ENCODE measurements at regions not wholly inside any gene's neighbourhood (a gene's known extent, or its start where the extent isn't known, plus 50 kb on each side); places are given as distances from the start of the nearest gene placed in this dataset.

DNA sequence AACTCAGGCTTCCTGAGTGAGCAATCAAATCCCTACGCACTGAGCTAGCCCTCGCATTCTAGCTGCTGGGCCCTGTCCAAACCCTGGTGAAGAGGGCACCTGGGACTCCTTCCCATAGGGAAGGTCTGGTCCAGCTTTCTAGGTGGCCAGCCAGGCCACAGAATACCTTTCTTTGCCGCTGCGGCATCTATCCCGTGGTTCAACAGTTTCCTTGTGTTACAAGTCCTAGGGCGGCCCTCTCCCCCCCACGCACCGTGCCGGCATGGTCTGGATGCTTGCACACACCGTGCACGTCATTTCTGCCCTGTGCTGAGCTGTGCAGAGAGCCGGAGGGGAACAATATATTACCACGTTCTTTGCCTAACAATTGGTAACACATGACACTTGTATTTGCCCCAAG, 164.6 kb upstream of the TSHZ3 start:
- TF ChIP-seq, protein P1, sequence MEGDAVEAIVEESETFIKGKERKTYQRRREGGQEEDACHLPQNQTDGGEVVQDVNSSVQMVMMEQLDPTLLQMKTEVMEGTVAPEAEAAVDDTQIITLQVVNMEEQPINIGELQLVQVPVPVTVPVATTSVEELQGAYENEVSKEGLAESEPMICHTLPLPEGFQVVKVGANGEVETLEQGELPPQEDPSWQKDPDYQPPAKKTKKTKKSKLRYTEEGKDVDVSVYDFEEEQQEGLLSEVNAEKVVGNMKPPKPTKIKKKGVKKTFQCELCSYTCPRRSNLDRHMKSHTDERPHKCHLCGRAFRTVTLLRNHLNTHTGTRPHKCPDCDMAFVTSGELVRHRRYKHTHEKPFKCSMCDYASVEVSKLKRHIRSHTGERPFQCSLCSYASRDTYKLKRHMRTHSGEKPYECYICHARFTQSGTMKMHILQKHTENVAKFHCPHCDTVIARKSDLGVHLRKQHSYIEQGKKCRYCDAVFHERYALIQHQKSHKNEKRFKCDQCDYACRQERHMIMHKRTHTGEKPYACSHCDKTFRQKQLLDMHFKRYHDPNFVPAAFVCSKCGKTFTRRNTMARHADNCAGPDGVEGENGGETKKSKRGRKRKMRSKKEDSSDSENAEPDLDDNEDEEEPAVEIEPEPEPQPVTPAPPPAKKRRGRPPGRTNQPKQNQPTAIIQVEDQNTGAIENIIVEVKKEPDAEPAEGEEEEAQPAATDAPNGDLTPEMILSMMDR (IDR thresholded peaks at IDR 0.05) = no peak
- DNase-seq = no peak
- no peaks in the 10 kb centered on the region for H3K4me1 ChIP-seq
- H3K27ac ChIP-seq = no peak overlapping the region
- no peaks in the 10 kb centered on the region for H3K27me3 ChIP-seq (ENCODE audit: low read depth)
- intact Hi-C loops (cut with DNase I) = no loop called here
- H3K9me3 ChIP-seq = no peaks in the 10 kb centered on the region
- H3K36me3 ChIP-seq = no peaks in the 10 kb centered on the region
- H3K4me3 ChIP-seq = no peak overlapping the region
- no peak for ATAC-seq

DNA sequence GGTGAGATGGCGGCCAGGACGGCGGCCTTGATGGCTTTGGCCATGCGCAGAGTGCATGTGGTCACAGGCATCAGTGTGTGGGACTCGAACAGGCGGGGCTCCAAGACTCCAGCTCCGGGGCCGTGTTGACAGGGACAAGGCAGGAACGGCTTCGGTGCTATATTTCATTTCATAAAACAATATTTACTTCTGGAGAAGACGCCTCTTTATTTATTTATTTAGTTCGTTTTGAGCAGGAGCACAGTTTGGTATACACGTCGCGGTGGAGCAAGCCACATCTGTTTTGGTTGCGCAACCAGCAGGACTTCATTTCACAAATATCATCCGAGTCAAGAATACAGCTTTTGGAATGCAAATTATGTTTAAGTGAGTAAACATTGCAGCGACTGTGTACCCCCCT, 166.7 kb upstream of the TSHZ3 start:
- H3K4me1 ChIP-seq = no peaks in the 10 kb centered on the region
- H3K4me3 ChIP-seq = no peak overlapping the region
- no peak overlapping the region for H3K27ac ChIP-seq
- TF ChIP-seq, protein P1 (IDR thresholded peaks at IDR 0.05) = no peak
- no peaks in the 10 kb centered on the region for H3K27me3 ChIP-seq (ENCODE audit: low read depth)
- no peaks in the 10 kb centered on the region for H3K36me3 ChIP-seq
- ATAC-seq (no peak), DNase-seq (no peak)
- no peaks in the 10 kb centered on the region for H3K9me3 ChIP-seq
- intact Hi-C loops (cut with DNase I) = no loop called here

DNA sequence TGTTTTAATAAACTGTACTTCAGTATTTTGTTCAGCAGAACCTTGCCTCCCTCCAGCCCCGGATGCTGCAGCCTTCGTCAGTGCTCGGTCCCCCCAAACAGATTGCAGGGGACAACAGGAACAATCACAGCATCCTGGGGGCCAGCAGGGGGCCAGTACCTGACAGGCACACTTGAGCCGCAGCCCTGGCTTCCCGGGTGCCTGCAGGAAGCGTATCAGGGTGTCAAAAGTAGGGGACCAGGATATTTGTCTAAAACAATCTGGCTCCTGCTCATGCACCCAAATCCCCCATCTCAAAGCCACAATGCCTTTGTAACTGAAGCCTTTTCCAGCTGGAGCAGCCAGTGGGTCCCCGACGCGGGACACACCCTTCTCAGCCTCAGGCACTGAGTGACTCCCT, 167.5 kb upstream of the TSHZ3 start:
- DNase-seq = no peak
- no peak overlapping the region for H3K4me3 ChIP-seq
- no peak overlapping the region for H3K27ac ChIP-seq
- TF ChIP-seq, protein P1 (IDR thresholded peaks at IDR 0.05) = no peak
- H3K36me3 ChIP-seq = no peaks in the 10 kb centered on the region
- H3K4me1 ChIP-seq = no peaks in the 10 kb centered on the region
- no peaks in the 10 kb centered on the region for H3K9me3 ChIP-seq
- no peaks in the 10 kb centered on the region for H3K27me3 ChIP-seq (ENCODE audit: low read depth)
- ATAC-seq = no peak
- intact Hi-C loops (cut with DNase I) = no loop called here

DNA sequence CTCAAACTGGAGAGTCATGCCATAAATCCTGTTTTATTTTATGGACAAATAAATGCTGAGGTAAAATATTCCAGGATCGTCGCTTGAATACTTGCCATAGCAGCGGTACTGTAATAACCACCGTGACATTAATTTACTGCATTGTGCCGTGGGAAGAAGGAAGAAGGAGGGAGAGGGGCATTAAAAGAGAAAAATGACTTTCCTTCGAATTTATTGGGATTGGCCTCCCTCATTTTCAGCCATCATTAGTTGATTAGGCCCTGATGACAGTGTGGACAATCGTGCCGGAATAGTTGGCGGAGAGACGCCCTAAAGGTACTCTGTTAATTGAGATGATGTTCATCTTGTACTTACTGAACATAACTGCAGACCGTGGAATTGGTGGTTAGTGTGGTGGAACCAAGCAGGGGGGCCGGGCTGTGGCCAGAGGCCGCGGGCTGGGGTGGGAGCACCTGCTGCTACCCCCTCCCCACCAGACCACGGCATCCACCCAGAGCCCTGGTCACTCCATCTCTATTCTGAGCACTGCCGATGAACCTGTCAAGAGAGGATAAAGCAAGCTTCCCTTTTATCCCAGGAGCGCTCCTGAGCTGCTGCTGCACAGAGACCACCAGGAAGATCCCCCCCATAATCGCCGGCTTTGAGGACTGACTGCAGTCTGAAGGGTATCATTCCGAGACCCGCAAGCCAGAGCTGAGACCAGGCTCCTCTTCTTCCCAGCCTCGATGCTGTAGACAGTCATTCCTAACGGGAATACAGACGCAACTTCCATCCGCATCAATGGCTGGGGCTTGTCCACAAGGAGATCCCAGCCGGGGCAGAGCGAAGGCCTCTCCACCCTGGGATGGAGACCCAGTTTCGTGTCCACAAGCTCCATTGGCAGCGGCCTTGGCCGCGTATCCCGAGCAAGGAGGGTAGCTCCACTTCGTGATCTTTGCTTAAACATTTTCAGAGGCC, 168.3 kb upstream of the TSHZ3 start:
- Histone ChIP-seq H3K36me3 (no peaks in the 10 kb centered on the region), H3K4me1 (no peaks in the 10 kb centered on the region), H3K27ac (no peak overlapping the region), H3K4me3 (no peak overlapping the region), H3K9me3 (no peaks in the 10 kb centered on the region), H3K27me3 (ENCODE audit: low read depth) (no peaks in the 10 kb centered on the region)
- TF ChIP-seq, protein P1 (IDR thresholded peaks at IDR 0.05) = no peak
- DNase-seq (no peak), ATAC-seq (peak in 1 of 2 donors; percentile 11)
- intact Hi-C loops (cut with DNase I) = no loop called here

DNA sequence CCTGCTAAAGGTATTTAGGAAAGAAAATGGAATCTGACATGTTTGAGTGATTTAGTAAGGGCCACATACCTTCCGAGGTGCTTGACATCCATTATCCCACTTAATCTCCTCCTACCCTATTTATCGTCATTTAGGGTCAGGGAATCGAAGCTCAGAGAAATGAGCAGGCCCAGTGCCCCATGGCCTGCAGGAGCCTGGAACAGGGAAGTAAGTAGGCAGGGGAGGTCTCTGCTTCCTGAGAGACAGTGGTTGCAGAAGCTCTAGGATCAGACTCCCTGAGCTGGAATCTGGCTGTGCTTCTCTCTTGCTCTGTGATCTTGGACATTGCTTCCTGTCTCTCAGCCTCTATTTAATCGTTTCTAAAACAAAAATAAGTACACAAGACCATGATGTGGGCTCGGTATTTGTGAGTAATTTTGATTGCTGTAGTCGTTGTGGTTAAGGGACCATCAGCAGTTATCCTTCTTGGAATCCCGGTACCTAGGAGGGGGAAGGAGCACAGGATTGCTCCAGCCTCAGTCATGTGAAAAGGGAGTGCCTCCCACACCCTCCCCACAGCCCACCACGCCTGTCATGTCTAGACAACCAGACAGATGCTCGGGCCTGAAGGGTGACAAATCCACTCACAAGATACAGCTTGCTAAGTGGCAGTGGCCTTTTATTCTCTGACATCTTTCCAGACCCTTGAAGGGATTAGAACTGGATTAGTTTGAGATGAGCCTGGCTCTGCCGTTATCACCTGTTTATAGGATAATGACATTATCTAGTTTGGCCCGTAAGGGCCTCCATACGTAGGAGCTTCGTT, 169.2 kb upstream of the TSHZ3 start:
- no peaks in the 10 kb centered on the region for H3K9me3 ChIP-seq
- no peaks in the 10 kb centered on the region for H3K4me1 ChIP-seq
- no peak overlapping the region for H3K4me3 ChIP-seq
- H3K27me3 ChIP-seq (ENCODE audit: low read depth) = no peaks in the 10 kb centered on the region
- ATAC-seq (no peak), DNase-seq (no peak)
- H3K36me3 ChIP-seq = no peaks in the 10 kb centered on the region
- H3K27ac ChIP-seq = no peak overlapping the region
- intact Hi-C loops (cut with DNase I) = no loop called here
- TF ChIP-seq, protein P1 (IDR thresholded peaks at IDR 0.05) = no peak

Data from lower lobe of right lung (tissue), 2 donors.